VCaP (cell line): ENCODE measurements at regions not wholly inside any gene's neighbourhood (a gene's known extent, or its start where the extent isn't known, plus 50 kb on each side); places are given as distances from the start of the nearest gene placed in this dataset.
A peak's percentile ranks its signal among the peaks of the same experiment; 100 is the strongest.

Experiments used
- H3K27ac ChIP-seq: fragments of 450-650 bp; 2 replicates; pipeline ENCODE4 v1.5.1; 2017
- CTCF ChIP-seq: fragments of 450-650 bp; conservative IDR thresholded peaks from 2 replicates; pipeline ENCODE4 v1.5.1; 2017; ENCODE audit warnings: mild to moderate bottlenecking, moderate library complexity

GRCh38 chr20:19929012-19929360 lies 88.2 kb upstream of the NAA20 start:
- no peak for TF ChIP-seq CTCF
- H3K27ac ChIP-seq: no peak overlapping the region

- H3K27ac ChIP-seq: no peak overlapping the region
- TF ChIP-seq CTCF: no peak
These were observed 87.5 kb upstream of the NAA20 start for GRCh38 chr20:19929481-19930145.

- H3K27ac ChIP-seq: no peak overlapping the region
- TF ChIP-seq CTCF: no peak
These were observed 86.7 kb upstream of the NAA20 start for GRCh38 chr20:19930426-19930825.

- no peak overlapping the region for H3K27ac ChIP-seq
- no peak for TF ChIP-seq CTCF
These were observed 84.9 kb upstream of the NAA20 start for GRCh38 chr20:19932170-19932667.

- H3K27ac ChIP-seq: peak overlapping the region; percentile 91
- no peak for TF ChIP-seq CTCF
These were observed 82.2 kb upstream of the NAA20 start for GRCh38 chr20:19934792-19935491.

GRCh38 chr20:19935842-19936241 lies 81.3 kb upstream of the NAA20 start:
- no peak for TF ChIP-seq CTCF
- peak overlapping the region; percentile 91 for H3K27ac ChIP-seq

- H3K27ac ChIP-seq: peak overlapping the region; percentile 91
- no peak for TF ChIP-seq CTCF
These were observed 80.5 kb upstream of the NAA20 start for GRCh38 chr20:19936466-19937200.
